ENCODE measurements at regions not wholly inside any gene's neighbourhood (a gene's known extent, or its start where the extent isn't known, plus 50 kb on each side); places are given as distances from the start of the nearest gene placed in this dataset.
A peak's percentile ranks its signal among the peaks of the same experiment; 100 is the strongest.

DNA sequence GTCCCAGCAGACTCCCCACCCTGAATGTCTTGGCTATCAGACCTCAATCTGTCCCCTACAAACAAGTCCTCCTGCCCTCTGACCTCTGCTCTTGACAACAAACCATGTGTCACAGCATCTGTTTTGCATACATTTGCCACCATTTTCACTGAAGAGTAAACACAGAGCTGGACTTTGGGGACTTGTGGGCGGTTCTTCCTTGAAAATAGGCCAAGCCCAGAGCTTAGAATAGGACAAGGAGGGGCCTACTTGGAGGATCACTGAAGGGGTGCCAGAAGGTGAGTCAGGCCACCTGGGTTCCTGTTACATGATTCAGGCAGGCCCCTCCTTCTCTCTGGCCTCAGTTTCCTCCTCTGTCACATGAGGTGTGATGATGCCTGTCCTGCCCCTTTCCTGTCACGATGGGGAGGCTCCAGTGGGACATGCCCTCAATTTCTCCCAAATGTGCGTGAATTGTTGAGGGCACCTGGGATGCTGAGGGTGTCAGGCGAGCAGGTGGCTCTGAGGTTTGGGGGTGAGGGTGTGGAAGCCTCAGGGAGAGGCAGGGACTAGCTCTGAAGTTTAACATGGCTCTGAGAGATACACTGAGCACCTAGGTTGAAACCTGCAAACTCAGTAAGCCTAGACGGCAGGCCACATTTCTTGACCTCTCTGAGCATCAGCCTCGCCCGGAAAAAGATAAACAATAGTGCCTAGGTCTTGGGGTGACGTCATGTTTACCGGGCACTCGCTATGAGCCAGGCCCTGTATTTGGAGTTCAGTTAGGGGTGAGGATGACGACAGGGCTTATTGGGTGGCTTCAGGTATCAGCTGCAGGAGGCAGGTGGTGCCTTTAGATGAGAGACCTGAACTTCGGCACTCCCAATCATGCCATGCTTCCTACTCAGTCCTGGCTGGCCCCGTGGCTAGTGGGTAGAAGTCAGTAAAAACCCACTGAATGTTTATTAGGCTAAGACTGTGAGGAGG lies 107.6 kb upstream of the PITX1 start:
- H3K27ac ChIP-seq = no peak overlapping the region
- H3K27me3 ChIP-seq = no peaks in the 10 kb centered on the region
- H3K9me3 ChIP-seq = no peaks in the 10 kb centered on the region
- no peaks in the 10 kb centered on the region for H3K4me1 ChIP-seq
- H3K4me3 ChIP-seq = no peak overlapping the region
- TF ChIP-seq, protein P1, sequence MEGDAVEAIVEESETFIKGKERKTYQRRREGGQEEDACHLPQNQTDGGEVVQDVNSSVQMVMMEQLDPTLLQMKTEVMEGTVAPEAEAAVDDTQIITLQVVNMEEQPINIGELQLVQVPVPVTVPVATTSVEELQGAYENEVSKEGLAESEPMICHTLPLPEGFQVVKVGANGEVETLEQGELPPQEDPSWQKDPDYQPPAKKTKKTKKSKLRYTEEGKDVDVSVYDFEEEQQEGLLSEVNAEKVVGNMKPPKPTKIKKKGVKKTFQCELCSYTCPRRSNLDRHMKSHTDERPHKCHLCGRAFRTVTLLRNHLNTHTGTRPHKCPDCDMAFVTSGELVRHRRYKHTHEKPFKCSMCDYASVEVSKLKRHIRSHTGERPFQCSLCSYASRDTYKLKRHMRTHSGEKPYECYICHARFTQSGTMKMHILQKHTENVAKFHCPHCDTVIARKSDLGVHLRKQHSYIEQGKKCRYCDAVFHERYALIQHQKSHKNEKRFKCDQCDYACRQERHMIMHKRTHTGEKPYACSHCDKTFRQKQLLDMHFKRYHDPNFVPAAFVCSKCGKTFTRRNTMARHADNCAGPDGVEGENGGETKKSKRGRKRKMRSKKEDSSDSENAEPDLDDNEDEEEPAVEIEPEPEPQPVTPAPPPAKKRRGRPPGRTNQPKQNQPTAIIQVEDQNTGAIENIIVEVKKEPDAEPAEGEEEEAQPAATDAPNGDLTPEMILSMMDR (IDR thresholded peaks at IDR 0.05 in 4 of 5, conservative IDR thresholded peaks at IDR 0.05 in 1 of 5) = no peak
- no peak for TF ChIP-seq POLR2A (IDR thresholded peaks at IDR 0.05)
- H3K36me3 ChIP-seq = no peaks in the 10 kb centered on the region
- in situ Hi-C loops (cut with MboI; ENCODE audit: low sequenced_read_pairs in 4 of 4) = no loop called here
- DNase-seq (no peak), ATAC-seq (no peak)
- intact Hi-C loops (cut with DNase I; ENCODE audit: low total_unique reads) = no loop called here

DNA sequence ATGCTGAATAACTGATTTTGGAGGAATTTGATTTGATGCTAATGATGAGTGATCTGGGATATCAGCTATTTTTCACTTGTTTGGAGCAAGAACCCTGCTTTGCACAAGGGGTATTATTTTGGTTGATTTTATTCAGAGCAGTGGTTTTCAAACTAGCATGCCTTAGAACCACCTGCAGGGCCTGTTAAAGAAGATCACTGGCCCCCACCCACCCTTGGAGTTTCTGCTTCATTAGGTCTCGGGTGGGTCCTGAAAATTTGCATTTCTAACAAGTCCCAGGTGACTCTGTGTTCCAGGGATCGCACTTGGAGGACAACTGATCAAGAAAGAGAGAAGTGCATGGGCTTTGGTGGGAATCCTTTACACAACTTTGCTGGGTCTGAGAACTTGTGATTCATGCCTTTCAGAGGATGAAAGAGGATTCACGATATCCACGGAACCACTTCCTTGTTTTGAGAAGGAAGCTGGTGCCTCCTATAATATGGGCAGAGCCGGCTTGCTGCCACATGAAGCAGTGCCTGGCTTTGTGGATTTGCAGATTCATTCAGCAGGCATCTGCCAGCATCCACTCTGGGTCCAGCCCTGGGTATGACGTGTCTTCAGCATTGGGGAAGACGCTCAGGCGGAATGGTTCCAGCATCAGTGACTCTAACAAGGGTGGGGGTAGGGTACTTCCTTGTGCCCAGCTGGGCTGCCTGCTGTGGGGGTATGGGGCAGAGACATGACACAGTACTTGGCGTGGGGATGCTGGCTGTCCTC lies 106.6 kb upstream of the PITX1 start:
- Histone ChIP-seq H3K4me3 (no peak overlapping the region), H3K36me3 (no peaks in the 10 kb centered on the region), H3K27me3 (no peaks in the 10 kb centered on the region), H3K4me1 (no peaks in the 10 kb centered on the region), H3K9me3 (no peaks in the 10 kb centered on the region), H3K27ac (no peak overlapping the region)
- TF ChIP-seq, protein P1 (IDR thresholded peaks at IDR 0.05 in 4 of 5, conservative IDR thresholded peaks at IDR 0.05 in 1 of 5) = no peak
- TF ChIP-seq POLR2A (IDR thresholded peaks at IDR 0.05) = no peak
- DNase-seq (no peak), ATAC-seq (no peak)
- in situ Hi-C loops (cut with MboI; ENCODE audit: low sequenced_read_pairs in 4 of 4) (no loop called here), intact Hi-C loops (cut with DNase I; ENCODE audit: low total_unique reads) (no loop called here)

DNA sequence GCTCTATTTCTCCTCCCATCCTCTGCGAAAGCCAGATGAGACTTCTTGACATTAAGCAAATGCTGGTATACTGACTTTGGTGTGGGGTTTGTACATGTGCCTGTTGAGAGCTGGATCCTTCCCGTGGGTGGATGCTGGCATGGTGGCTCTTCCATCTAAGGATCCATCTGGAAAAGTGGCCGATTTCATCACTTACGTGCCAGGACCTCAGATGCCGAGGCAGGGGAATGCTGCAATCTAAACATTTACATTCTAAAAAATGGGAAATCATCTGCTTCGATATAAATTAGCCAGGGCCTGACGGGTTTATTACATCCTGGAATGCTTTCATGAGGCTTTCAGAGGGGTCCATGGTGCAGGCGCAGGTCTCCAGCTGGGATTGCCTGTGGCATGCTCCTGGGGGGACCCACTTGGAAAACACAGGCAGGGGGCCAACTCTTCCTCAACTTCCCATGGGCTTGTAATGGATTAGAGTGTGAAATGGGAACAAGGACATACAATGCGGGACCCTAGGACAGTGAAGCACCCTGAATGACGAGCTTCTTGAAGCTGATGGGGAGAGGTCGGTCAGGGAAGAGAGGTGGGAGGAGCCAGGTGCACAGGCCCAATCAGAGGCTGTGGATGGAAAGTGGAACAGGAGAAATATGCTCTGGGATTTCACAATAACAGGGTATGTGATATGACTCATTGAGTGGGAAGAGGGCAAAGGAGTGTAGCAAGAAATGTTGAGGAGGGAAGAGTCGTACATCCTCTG lies 105.5 kb upstream of the PITX1 start:
- Histone ChIP-seq H3K4me3 (no peak overlapping the region), H3K4me1 (no peaks in the 10 kb centered on the region), H3K36me3 (no peaks in the 10 kb centered on the region), H3K27ac (no peak overlapping the region), H3K27me3 (no peaks in the 10 kb centered on the region), H3K9me3 (no peaks in the 10 kb centered on the region)
- intact Hi-C loops (cut with DNase I; ENCODE audit: low total_unique reads) (no loop called here), in situ Hi-C loops (cut with MboI; ENCODE audit: low sequenced_read_pairs in 4 of 4) (no loop called here)
- TF ChIP-seq, protein P1 (IDR thresholded peaks at IDR 0.05 in 4 of 5, conservative IDR thresholded peaks at IDR 0.05 in 1 of 5) = no peak
- TF ChIP-seq POLR2A (IDR thresholded peaks at IDR 0.05) = no peak
- no peak for DNase-seq
- peak; percentile 21 to 60 for ATAC-seq

DNA sequence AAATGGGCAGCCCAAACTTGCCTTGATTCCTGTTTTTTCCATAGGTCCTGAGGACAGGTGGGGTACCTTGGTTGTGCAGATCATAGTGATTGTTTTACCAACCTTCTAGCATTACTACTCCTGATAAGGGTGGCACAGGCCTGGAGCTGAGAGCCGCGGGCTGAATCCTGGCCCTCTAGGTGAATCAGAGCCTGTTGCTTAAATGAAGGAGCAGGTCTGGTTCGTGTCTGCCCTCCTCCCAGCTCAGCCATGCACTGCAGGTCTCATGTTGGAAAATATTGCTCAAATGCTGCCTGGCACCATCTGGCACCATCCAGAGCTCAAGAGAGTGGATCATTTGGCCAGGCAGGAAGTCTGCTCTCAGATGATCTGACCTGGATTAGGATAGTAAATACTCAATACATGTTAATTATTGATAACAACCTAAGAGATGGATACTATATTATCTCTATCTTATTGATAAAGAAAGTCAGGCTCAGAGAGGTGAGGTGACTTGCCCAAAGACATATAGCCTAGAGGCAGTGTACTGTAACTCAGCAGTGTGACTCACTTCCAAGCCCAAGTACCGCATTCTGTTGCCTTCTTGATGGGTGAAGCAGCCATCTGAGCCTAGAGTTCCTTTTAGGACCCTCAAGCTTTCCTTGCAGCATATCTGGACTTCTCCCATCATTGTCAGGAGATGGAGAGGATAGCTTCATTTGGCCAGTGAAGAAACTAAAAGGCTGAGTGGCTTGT lies 104.3 kb upstream of the PITX1 start:
- Histone ChIP-seq H3K4me3 (no peak overlapping the region), H3K4me1 (no peaks in the 10 kb centered on the region), H3K9me3 (no peaks in the 10 kb centered on the region), H3K27me3 (no peaks in the 10 kb centered on the region), H3K27ac (no peak overlapping the region), H3K36me3 (no peaks in the 10 kb centered on the region)
- in situ Hi-C loops (cut with MboI; ENCODE audit: low sequenced_read_pairs in 4 of 4) = no loop called here
- ATAC-seq (no peak), DNase-seq (no peak)
- TF ChIP-seq, protein P1 (IDR thresholded peaks at IDR 0.05 in 4 of 5, conservative IDR thresholded peaks at IDR 0.05 in 1 of 5) = no peak
- TF ChIP-seq POLR2A (IDR thresholded peaks at IDR 0.05) = no peak
- intact Hi-C loops (cut with DNase I; ENCODE audit: low total_unique reads) = no loop called here
